ENCODE measurements at regions not wholly inside any gene's neighbourhood (a gene's known extent, or its start where the extent isn't known, plus 50 kb on each side); places are given as distances from the start of the nearest gene placed in this dataset.

DNA sequence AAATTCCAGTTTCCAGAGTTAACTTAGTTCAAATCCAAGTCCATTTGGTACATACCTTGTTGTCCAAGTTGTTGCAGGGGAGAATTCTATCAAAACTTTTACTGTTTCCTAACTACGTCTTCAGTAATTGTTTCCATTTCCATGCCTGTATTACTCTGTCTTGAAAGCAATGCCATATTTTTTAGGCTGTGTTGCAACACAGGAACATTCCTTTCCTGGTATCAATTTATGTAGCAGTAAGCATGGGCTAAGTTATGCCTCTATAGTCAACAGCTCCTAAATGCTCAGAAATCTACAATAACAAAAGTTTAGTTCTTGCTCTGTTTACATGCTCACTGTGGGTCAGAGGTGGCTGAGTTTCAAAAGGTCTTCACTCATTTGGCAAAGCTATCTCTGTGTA, 1943.8 kb upstream of the PIK3C3 start:
- no peak for DNase-seq

DNA sequence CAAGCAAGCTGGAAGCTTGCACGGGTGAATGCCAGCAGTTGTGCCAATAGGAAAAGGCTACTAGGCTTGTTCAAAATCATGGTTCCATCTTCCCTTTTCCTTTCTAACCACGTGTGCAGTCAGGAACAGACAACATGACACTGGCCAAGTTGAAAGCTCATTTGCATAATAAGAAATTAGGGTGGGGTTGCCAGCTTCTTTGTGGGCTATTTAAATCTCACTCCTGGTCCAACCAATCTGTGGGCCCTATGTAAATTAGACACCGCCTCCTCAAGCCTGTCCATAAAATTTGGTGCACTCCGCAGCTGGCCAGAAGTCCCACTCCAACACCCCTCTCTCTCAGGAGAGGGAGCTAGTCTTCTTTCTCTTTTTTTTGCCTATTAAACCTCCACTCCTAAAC, 1948.4 kb upstream of the PIK3C3 start:
- no peak for DNase-seq

DNA sequence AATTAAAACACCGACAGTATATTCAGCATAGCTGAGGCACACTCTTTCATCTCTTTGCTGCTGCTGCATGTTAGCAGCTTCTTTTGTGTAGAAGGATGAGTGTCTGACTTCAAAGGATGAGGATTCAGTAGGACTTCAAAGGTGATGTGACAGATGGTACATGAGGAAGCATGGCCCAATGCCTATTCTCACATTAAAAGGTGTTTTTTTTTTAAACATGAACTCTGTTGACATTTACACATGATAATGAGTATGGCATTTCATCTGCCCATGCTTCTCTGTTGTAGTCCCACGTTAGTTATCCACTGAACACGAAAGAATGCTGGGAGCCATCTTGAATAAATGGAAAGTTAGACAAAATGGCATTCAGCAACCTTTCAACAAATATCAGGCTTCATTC, 1950.8 kb upstream of the PIK3C3 start:
- DNase-seq, result no peak

DNA sequence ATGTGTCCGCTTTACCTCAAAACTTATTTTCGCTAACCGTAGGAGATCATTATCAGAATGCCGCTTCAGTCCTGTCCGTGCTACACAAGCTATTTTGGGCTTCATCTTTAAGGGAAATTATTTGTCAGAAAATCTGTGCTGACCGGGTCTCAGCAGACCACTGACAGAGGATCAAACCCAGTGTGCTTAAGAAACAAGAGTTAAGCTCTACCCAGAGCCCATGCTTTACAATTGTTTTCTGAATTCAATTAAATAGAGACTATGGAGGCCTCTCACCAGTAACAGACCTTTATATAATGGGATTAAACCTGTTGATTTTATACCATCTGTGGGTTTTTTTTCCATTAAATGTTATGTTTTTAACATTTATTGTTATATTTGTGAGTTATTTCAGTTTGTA, 1956.7 kb upstream of the PIK3C3 start:
- no peak for DNase-seq

DNA sequence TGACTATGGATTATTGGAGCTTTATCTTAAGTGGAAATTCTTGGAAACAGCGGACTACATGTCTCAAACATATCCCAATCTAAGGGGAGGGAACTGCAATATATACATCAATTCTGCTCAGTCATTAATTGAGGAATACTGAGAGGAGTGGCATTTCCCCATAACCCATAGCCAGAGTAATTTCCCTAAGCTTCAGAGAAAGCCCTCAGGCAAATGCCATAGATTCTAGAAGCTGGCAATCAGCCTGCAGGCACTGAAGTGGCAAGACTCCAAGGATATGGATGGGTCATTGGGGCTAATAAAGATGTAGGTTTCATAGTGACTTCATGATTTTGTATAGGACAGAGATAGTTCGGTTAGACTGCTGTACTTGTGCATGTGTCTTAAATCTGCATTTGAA, 1960.5 kb upstream of the PIK3C3 start:
- DNase-seq, result no peak

DNA sequence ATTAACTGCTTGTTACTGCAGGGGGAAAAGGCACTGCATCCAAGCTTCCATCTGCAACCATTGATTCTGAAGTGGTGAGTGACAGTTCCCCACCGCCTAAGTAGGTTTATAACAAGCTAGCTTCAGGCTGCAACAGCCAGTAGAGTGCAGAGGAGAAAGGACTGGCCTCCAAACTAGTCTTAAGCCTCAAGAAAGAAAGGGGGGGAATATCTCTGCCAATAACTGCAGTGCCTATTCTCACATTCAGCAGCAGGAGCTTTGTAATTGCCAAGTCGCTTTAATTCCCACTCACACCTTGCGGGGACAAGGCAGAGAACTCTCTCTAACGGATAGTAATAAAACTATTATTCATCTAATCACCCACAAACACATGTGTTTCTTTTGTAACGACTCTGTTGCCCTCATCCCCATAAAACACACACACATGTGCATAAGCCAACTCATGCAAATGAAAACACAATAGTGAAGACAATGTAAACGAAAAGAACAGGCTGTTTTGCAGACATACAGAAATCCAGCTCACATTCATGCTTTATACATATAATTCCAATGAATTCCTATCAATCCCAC, 1963.3 kb upstream of the PIK3C3 start:
- no peak for DNase-seq

DNA sequence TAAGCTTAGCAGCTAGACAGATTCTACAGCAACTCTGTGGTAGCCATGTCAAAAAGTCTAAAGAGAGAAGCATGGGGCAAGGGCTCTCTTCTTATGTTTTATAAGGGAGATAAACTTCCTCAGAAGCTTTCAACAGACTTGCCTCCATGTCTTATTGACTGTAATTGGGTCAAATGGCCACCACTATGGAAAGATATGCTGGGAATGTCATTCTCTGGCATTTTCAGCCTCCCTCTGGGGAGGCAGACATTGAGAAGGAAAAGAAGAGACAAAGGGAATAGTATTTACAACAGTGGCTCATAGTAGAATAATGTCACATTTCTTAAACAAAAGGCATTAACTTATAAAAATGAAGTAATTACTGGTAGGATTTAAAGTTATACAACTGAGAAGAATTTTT, 1964.5 kb upstream of the PIK3C3 start:
- no peak for DNase-seq

DNA sequence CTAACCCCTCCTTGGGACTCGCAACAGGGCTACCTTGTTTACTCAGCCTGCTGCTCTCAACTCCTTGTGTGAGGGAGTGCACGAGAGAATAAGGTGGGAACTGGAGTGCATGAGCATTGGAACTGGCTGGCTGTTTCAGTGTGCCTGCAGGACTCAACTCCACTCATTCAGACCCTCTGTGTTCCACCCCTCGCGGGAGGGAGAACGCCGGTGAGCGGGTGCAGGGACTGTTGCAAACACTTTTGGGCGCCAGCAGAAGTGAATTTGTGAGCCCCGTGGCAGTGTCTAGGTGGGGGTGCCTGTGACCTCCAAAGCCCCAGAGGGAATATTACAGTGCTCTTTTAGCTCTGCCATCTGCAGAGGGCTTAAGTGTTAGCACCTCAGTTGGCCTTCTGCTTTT, 1978.3 kb upstream of the PIK3C3 start:
- DNase-seq, result no peak

DNA sequence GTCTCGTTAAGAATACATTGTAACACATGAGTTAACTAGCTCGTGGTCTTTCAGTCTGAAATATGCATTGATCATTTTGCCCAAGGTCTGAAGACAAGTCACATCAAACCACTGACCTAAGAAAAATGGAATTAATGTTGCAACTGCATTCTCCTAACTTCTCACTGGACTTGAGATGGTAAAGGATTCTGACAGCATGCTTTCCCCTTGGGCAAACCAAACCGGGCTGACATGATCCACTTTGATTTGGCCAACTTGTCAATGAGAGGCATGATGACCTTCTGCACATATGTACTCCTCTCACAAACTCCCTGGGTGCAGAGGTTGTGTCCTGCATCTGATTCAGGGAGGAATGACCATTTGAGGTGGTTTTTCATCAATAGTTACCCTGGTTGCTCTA, 1982.5 kb upstream of the PIK3C3 start:
- no peak for DNase-seq

DNA sequence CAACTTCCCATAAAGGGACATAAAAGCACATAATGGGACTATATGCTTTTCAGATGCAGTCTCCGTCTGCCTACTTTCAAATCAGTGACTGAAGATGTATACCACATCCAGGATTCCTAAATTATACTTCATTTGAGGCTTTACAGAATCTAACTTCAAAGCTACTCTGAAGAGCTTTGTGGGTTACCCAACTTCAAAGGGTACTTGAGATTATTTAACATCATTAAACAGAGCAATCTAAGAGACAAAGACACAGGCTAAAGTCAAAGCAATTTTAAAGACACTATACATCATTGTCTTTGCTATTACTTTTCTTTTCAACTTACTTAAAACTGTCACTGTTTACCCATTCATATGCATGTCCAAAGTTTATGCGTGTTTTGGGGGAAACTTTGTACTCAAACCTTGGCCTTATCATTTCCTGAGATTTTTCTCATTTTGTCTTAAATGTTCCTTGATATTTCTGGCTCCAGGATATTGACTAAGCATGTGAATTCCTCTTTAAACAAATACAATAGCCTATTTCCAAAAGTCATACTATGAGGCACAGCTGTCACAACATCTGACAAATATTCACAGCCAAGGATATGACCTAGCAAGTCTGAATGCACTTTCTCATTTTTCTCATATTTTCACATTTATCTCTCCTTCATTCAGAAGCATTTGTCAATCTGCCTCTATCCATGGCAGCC, 1985.1 kb upstream of the PIK3C3 start:
- DNase-seq, result no peak

DNA sequence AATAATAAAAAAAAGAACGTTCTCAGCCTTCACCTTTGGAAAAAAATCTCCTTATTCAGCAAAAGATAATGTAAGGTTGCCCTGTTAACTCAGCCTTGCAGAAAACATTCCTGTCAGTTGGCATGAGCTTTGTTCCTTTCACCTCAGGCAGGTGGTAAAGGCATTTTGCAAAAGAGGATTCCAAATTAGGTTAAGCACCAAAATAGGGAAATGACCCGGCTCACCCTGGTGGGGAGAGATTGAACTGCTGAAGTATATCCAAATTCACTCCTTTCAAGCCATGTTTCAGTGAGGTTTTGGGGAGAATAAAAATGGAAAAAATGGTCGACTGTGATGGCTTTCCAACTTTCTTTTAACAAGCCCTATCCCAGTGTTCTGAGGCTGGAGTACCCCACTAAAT, 1988.8 kb upstream of the PIK3C3 start:
- DNase-seq, result no peak

DNA sequence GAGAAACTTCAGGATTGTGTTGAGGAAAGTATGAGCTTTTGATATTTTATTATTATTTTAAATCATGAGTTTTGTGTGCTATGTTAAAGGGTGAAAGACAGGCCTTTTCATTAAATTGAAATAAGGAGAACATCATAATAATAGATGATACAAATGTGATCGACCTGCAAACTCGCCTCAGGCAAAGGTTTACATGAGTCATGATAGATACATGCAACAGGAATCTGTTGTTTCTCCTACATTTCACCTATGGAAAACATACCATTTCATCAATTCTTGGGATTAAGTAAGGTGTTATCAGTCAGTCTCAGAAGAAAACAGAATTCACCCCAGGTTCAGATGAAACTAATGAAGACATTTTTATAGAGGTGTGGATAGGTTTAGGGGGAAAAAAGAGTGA, 1992.5 kb upstream of the PIK3C3 start:
- DNase-seq, result no peak

DNA sequence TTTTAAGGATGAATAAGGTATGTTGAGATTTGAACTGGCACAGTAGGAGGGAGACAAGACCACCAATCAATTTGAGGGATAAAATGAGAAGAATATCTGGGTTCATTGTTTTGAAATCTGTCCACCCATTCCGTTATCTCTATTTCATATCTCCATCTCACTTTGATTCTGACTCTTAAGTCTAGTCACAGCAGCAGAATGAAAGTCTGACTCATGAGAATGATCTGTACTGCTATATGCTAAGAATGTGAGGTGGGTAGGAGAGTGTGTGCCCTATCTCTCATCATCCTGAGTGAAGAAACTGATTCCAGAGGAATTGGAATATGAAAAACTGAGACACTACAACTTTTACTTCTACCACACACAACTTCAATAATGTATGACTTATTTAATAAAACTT, 1994.5 kb upstream of the PIK3C3 start:
- no peak for DNase-seq

DNA sequence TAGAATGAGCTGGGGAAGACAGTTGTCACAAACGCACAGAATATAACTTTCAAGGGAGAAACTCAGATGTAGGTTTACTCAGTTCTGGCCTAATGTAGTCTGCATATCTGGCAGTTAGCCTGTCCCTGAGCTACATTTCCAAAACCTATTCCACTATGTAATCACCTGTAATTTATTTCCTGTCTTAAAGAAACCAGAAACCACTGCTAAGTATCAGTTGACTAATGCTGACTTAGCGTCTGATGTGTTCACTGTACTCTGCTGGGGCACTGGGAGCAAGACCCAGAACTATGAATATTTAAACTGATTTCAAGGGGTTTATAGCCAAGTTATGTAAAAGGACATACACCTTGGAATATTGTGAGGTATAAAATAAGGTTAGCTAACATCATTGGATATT, 1995.2 kb upstream of the PIK3C3 start:
- DNase-seq, result no peak

DNA sequence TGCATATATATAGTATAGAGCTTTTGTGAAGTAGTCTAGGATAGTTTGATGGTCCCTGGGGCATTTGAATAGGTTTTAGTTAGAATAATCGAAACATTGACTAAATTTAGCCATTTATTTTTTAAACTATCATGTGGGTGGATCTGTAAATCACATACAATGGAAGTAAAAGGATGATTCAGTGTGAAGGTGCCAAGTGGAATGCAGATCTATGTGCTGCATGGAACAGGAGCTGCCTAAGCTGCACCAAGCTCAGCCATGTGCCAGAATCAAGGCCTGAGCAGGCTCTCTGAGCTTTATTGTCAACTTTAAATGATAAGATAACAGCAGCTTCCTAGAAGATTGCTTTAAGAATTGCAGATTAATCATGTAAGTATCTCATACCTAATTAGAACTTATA, 1996.2 kb upstream of the PIK3C3 start:
- DNase-seq, result no peak

DNA sequence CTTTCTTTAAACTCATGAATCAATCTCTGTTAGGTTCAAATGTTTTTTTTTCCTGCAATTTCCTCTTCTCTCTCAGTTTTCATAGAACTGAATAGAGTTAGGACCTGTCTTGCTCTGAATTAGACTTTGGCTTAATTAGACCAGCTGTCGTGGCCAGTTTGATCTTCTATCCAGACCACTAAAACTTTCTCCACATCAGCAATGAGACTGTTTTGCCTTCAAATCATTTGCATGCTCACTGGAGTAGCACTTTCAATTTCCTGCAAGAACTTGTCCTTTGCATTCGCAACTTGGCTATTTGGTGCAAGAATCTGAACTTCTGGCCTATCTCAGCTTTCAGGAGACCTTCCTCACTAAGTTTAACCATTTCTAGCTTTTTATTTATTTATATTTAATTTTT, 2002.2 kb upstream of the PIK3C3 start:
- no peak for DNase-seq

DNA sequence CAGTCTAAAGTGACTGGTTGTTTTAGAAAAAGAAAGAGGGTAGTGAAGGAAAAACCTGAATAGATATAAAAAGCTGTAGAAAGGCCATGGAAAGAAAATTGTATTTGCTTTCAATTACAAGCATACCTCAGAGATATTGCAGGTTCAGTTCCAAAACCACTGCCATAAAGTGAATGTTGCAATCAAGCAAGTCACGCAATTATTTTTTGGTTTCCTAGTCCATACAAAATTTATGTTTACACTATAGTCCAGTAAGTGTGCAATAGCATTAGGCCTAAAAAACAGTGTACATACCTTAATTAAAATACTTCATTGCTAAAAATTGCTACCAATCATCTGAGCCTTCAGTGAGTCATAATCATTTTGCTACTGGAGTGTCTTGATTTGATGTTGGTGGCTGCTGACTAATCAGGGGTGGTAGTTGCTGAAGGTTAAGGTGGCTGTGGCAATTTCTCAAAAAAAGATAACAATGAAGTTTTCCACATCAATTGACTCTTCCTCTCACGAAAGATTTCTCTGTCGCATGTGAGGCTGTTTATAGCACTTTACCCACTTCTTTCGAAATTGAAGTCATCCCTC, 2003.8 kb upstream of the PIK3C3 start:
- DNase-seq, result no peak

DNA sequence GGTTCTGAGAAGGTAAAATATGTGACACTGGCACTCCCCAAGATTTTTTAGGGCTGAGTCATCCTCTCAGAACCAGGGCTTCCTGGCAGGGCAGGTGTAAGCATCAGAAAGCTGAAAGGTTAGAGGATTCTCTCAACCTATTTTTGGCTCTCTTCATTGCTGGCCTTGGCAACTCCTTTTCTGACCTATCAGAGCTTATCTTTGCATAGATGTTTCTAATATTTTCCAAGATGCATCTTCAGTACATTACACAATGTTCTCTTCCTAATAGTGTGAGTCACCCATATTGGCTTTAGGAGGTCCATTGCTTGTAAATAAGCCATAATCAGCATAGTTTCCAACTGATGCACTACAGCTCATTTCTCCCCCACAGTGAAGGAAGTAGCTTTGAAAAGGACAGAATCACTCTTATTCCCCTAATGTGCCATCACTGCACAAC, 2008.4 kb upstream of the PIK3C3 start:
- DNase-seq, result no peak

DNA sequence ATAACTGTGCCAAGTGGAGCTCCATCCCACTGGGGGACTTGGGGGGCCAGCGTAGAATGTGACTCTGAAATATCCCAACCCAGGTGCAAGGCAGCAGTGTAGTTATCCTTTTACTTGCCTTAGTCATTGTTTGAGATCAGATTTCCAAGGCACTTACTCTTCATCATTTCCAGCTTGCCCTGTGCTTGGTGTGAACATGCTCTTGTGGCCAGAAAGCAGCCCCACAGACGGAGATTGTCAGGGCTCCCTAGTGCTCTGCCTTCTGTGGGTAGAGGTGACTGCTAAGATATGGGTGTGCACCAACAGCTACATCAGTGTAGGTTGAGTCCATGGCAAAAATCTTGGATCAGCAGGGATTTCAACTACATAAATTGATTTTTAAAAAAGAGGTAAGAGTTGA, 2010.0 kb upstream of the PIK3C3 start:
- no peak for DNase-seq

DNA sequence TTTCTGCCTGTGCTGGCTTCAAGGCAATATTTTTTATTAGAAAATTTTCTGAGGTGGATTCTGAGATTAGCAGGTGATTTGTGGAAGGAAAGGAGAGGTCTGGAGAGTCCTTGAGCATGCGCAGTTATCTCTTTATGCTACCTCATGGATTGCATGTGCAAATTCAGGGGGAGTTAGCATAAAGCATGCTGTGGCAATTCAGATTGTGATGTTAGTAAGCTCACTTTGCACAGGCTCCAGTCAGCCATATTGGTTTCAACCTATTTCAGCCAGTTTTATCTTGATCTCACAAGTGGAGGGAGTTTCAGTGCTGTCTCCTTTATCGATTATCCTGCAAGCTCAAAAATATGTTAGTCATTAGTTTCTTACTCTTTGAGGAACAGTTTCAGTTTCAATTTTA, 2012.3 kb upstream of the PIK3C3 start:
- DNase-seq, result no peak

DNA sequence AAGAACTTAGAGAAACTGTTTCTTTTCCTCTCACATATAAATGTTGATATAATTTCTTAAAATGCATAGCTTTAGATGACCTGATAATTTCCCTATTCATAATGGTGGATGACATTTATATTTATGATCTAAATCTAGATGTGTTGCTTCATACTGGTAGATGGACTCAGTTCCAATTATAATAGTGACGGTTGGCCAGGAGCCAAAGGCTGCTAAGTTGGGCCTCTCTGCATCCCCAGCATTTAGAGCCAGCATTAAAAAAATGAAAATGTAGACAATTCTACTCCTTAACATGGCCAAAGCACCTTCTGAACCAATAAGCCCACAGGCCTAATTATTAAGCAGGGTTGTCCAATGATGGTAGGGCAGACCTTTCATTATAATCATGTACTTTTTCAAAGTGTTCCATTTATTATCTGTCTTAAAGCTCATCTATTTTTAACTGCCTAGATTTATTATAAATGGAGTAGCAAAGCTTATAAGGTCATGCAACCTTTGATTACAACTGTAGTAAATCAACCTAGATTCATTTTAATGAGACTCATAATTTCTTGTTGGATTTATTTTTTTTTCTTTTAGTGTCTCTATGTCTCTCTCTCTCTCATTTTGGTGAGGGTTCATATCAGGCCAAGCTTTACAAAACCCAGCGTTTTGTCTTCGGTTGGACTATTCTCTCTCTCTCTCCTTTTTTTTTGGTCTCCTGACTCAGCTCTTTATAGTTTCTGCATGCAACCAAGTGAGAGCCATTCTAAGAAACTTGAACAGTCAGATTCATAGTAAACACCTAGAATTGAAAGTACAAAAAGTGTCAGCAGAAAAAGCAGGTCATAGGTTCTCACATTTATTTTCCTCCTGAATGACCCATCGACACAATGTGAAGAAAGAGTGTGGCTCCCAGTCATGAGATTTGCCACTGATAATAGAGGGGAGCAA, 2016.1 kb upstream of the PIK3C3 start:
- DNase-seq, result no peak

DNA sequence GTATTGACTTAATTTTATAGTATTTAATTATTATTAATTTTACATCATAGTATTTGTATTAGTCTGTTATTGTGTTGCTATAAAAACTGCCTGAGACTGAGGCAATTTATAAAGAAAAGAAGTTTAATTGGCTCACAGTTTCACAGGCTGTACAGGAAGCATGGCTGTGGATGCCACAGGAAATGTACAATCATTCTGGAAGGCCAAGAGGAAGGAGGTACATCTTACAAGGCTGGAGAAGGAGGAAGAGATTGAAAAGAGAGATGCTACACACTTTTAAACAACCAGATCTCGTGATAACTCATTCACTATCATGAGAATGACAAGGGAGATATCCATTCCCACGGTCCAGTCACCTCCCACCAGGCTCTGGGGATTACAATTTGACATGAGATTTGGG, 2019.4 kb upstream of the PIK3C3 start:
- DNase-seq, result no peak

DNA sequence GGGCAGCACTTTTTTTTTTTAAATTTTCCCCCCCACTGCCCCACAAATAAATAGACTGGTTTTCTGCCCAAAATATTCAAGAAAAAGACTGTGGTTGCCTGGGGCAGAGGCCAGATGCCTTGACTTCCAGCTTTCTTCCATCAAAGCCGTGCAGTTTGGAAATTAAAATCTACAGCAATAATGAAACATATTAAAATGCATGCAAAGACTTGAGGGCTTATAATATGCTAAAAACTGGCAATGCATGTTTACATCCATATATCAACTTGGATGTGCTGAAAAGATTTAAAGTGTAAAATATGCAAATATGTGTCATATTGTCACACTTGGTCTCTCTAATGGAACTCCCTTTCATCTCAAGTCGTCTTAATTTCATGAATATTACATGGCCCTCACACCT, 2036.2 kb upstream of the PIK3C3 start:
- no peak for DNase-seq

Measured in GDM1 (cell line).